SU-DHL-6 (cell line): ENCODE measurements at regions not wholly inside any gene's neighbourhood (a gene's known extent, or its start where the extent isn't known, plus 50 kb on each side); places are given as distances from the start of the nearest gene placed in this dataset.

ENCODE experiments used
- H2AFZ ChIP-seq: fragments of 200-600 bp; sonication (generic); 2 replicates; pipeline ENCODE4 v1.6.1; 2014; ENCODE audit warnings: low read depth, mild to moderate bottlenecking, moderate library complexity, mixed read lengths, antibody characterized with exemption, low read length; ENCODE audit not compliant: severe bottlenecking
- H3F3A ChIP-seq: fragments of 200-600 bp; shearing (Covaris generic); 2 replicates; pipeline ENCODE4 v1.6.0; 2016; ENCODE audit warnings: antibody characterized with exemption, mild to moderate bottlenecking; ENCODE audit not compliant: insufficient read depth
- H3K27ac ChIP-seq: fragments of 200-600 bp; sonication (generic); 2 replicates; pipeline ENCODE4 v1.5.1; 2016; ENCODE audit warnings: low read depth, mild to moderate bottlenecking, low read length, moderate library complexity, mixed read lengths
- H3K27me3 ChIP-seq: fragments of 200-600 bp; sonication (generic), shearing (Covaris generic); 2 replicates; pipeline ENCODE4 v1.6.0; 2014; ENCODE audit warnings: mild to moderate bottlenecking, low read length
- H3K36me3 ChIP-seq: fragments of 200-600 bp; sonication (generic); 2 replicates; pipeline ENCODE4 v1.6.1; 2014; ENCODE audit warnings: mild to moderate bottlenecking, low read length, mixed read lengths
- H3K4me2 ChIP-seq: fragments of 300-600, 200-600 bp; shearing (Covaris generic), sonication (generic); 2 replicates; pipeline ENCODE4 v1.6.0; 2014; ENCODE audit warnings: low read length, low read depth, mild to moderate bottlenecking; ENCODE audit not compliant: poor library complexity, severe bottlenecking
- H3K4me3 ChIP-seq: fragments of 200-600 bp; sonication (generic); 2 replicates; pipeline ENCODE4 v1.5.1; 2014; ENCODE audit warnings: antibody characterized with exemption, low read length, mild to moderate bottlenecking, mixed read lengths; ENCODE audit not compliant: insufficient read depth, poor library complexity, severe bottlenecking
- H3K79me2 ChIP-seq: fragments of 200-600 bp; sonication (generic); 2 replicates; pipeline ENCODE4 v1.6.1; 2014; ENCODE audit warnings: mild to moderate bottlenecking, low read length, moderate library complexity; ENCODE audit not compliant: insufficient read depth
- H3K9ac ChIP-seq: fragments of 200-600 bp; sonication (generic); 2 replicates; pipeline ENCODE4 v1.7.0; 2014; ENCODE audit warnings: mild to moderate bottlenecking, low read length
- H3K9me2 ChIP-seq: fragments of 200-600 bp; sonication (generic); replicated peaks from 2 replicates; pipeline ENCODE4 v1.6.1; 2014; ENCODE audit warnings: low read length; ENCODE audit not compliant: insufficient read depth
- H3K9me3 ChIP-seq: fragments of 200-600 bp; sonication (generic); 2 replicates; pipeline ENCODE4 v1.6.1; 2014; ENCODE audit warnings: low read length, mixed read lengths; ENCODE audit not compliant: insufficient read depth
- H4K20me1 ChIP-seq: fragments of 200-600 bp; sonication (generic); 2 replicates; pipeline ENCODE4 v1.6.1; 2014; ENCODE audit warnings: low read depth, mild to moderate bottlenecking, antibody characterized with exemption, low read length, moderate library complexity, mixed read lengths
- CTCF ChIP-seq: fragments of 200-600 bp; sonication (generic); IDR thresholded peaks from one replicate; pipeline ENCODE4 v1.5.1; 2017; ENCODE audit warnings: antibody characterized with exemption, mild to moderate bottlenecking, low read length, moderate library complexity; ENCODE audit not compliant: insufficient read depth, poor library complexity, severe bottlenecking
- EZH2phosphoT487 ChIP-seq: fragments of 200-600 bp; sonication (generic), shearing (Covaris generic); conservative IDR thresholded peaks from 2 replicates; pipeline ENCODE4 v1.6.1; 2018; ENCODE audit warnings: mild to moderate bottlenecking, antibody characterized with exemption, low read length, moderate library complexity, mixed read lengths

- no peaks in the 10 kb centered on the region for H3K9me2 ChIP-seq
- no peaks in the 10 kb centered on the region for H4K20me1 ChIP-seq
- H2AFZ ChIP-seq = no peak overlapping the region
- no peak overlapping the region for H3K4me2 ChIP-seq
- no peaks in the 10 kb centered on the region for H3K36me3 ChIP-seq
- H3K79me2 ChIP-seq = no peaks in the 10 kb centered on the region
- TF ChIP-seq CTCF (no peak), EZH2phosphoT487 (no peak)
- H3K27me3 ChIP-seq = no peaks in the 10 kb centered on the region
- no peaks in the 10 kb centered on the region for H3K9me3 ChIP-seq
- no peaks in the 10 kb centered on the region for H3F3A ChIP-seq
- no peak overlapping the region for H3K27ac ChIP-seq
- no peak overlapping the region for H3K9ac ChIP-seq
- H3K4me3 ChIP-seq = no peak overlapping the region
Measured at GRCh38 chr1:204812842-204813241, 57.8 kb upstream of the NFASC start.

GRCh38 chr1:204813522-204813921 is 57.1 kb upstream of the NFASC start:
- H3F3A ChIP-seq = no peaks in the 10 kb centered on the region
- no peaks in the 10 kb centered on the region for H3K36me3 ChIP-seq
- H3K9me2 ChIP-seq = no peaks in the 10 kb centered on the region
- no peaks in the 10 kb centered on the region for H3K27me3 ChIP-seq
- no peak overlapping the region for H3K4me2 ChIP-seq
- TF ChIP-seq CTCF (no peak), EZH2phosphoT487 (no peak)
- H3K4me3 ChIP-seq = no peak overlapping the region
- H3K9ac ChIP-seq = no peak overlapping the region
- H3K9me3 ChIP-seq = no peaks in the 10 kb centered on the region
- H3K79me2 ChIP-seq = no peaks in the 10 kb centered on the region
- no peak overlapping the region for H2AFZ ChIP-seq
- no peaks in the 10 kb centered on the region for H4K20me1 ChIP-seq
- no peak overlapping the region for H3K27ac ChIP-seq

DNA sequence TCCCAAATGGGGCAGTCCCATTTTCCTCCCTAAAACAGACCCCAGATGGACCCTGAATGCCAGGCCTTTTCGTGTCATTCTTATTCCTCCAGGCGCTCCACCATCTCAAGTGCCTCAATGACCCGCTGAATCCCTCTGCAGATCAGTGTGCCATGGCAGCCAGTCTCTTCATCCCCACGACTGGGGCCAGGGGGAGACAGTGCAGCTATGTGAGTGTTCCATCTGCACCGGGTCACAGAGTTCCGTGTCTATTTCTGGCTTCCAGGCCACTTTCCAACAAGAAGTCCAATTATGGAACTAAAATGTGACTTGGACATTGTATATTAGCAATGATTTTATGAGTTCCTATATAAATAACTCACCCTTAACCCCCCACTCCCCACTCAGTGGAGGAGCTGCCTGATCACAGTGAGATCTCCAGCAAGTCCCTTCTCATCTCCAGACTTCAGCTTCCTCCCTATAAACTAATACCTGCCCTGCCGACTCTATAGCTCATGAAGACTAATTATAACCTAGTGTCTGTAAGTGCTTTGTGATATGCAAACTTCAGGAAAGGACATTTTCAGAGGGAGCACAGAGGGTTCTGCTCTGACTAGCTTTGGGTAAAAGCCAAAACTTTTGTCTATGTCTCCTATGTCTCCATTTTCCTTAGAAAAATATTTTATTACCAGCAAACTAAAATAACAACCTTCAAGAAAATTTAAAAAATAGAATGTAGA is 56.3 kb upstream of the NFASC start:
- H4K20me1 ChIP-seq = no peaks in the 10 kb centered on the region
- H3K27me3 ChIP-seq = no peaks in the 10 kb centered on the region
- H3K9me3 ChIP-seq = no peaks in the 10 kb centered on the region
- no peak overlapping the region for H3K4me2 ChIP-seq
- no peaks in the 10 kb centered on the region for H3F3A ChIP-seq
- H2AFZ ChIP-seq = no peak overlapping the region
- H3K9ac ChIP-seq = no peak overlapping the region
- no peak overlapping the region for H3K4me3 ChIP-seq
- H3K36me3 ChIP-seq = no peaks in the 10 kb centered on the region
- no peaks in the 10 kb centered on the region for H3K9me2 ChIP-seq
- no peaks in the 10 kb centered on the region for H3K79me2 ChIP-seq
- no peak for TF ChIP-seq CTCF
- no peak overlapping the region for H3K27ac ChIP-seq
